ENCODE measurements at regions not wholly inside any gene's neighbourhood (a gene's known extent, or its start where the extent isn't known, plus 50 kb on each side); places are given as distances from the start of the nearest gene placed in this dataset.

- no peaks in the 10 kb centered on the region for H3K36me3 ChIP-seq (ENCODE audit: insufficient read depth, low read length)
- H3K27me3 ChIP-seq (ENCODE audit: insufficient read depth, low read length, poor library complexity, severe bottlenecking) = no peaks in the 10 kb centered on the region
- H3K4me3 ChIP-seq (ENCODE audit: low read length) = no peak overlapping the region
- no peak overlapping the region for H3K27ac Mint-ChIP-seq
- no peaks in the 10 kb centered on the region for H3K27me3 Mint-ChIP-seq
- H3K9me3 Mint-ChIP-seq = peaks cover 1 to 16% (median 14%) of the 10 kb centered on the region in 5 donors
- POLR2A ChIA-PET = no interaction called here
- no peak overlapping the region for H3K4me3 Mint-ChIP-seq
- DNase-seq = no peak
- no peak overlapping the region for H3K27ac ChIP-seq (ENCODE audit: low read depth, low read length)
- CTCF ChIA-PET = no interaction called here
- H3K36me3 Mint-ChIP-seq = no peaks in the 10 kb centered on the region
- H3K4me1 Mint-ChIP-seq = no peaks in the 10 kb centered on the region
- no peaks in the 10 kb centered on the region for H3K4me1 ChIP-seq (ENCODE audit: insufficient read depth, low read length)
- H3K9me3 ChIP-seq (ENCODE audit: low read length) = no peaks in the 10 kb centered on the region
Observed at GRCh38 chr2:78963881-78964280, 61.6 kb upstream of the REG3G start.

- CTCF ChIA-PET = no interaction called here
- Histone ChIP-seq H3K4me1 (ENCODE audit: insufficient read depth, low read length) (no peaks in the 10 kb centered on the region), H3K27ac (ENCODE audit: low read depth, low read length) (no peak overlapping the region), H3K9me3 (ENCODE audit: low read length) (no peaks in the 10 kb centered on the region), H3K4me3 (ENCODE audit: low read length) (no peak overlapping the region), H3K36me3 (ENCODE audit: insufficient read depth, low read length) (no peaks in the 10 kb centered on the region), H3K27me3 (ENCODE audit: insufficient read depth, low read length, poor library complexity, severe bottlenecking) (no peaks in the 10 kb centered on the region)
- POLR2A ChIA-PET = no interaction called here
- Mint-ChIP-seq H3K4me1 (no peaks in the 10 kb centered on the region), H3K9me3 (peaks cover 0 to 12% (median 12%) of the 10 kb centered on the region in 5 donors), H3K27ac (no peak overlapping the region), H3K27me3 (no peaks in the 10 kb centered on the region), H3K36me3 (no peaks in the 10 kb centered on the region), H3K4me3 (no peak overlapping the region)
- DNase-seq = no peak
Observed at GRCh38 chr2:78967294-78967693, 58.2 kb upstream of the REG3G start.

- H3K4me1 Mint-ChIP-seq = no peaks in the 10 kb centered on the region
- no peak overlapping the region for H3K27ac Mint-ChIP-seq
- no peaks in the 10 kb centered on the region for H3K27me3 Mint-ChIP-seq
- Histone ChIP-seq H3K9me3 (ENCODE audit: low read length) (no peaks in the 10 kb centered on the region), H3K27ac (ENCODE audit: low read depth, low read length) (no peak overlapping the region), H3K4me1 (ENCODE audit: insufficient read depth, low read length) (no peaks in the 10 kb centered on the region), H3K27me3 (ENCODE audit: insufficient read depth, low read length, poor library complexity, severe bottlenecking) (no peaks in the 10 kb centered on the region), H3K36me3 (ENCODE audit: insufficient read depth, low read length) (no peaks in the 10 kb centered on the region), H3K4me3 (ENCODE audit: low read length) (no peak overlapping the region)
- ChIA-PET POLR2A (no interaction called here), CTCF (no interaction called here)
- H3K36me3 Mint-ChIP-seq = no peaks in the 10 kb centered on the region
- peaks cover 4 to 10% (median 6%) of the 10 kb centered on the region in 5 donors for H3K9me3 Mint-ChIP-seq
- no peak for DNase-seq
- H3K4me3 Mint-ChIP-seq = no peak overlapping the region
Observed at GRCh38 chr2:78973630-78974029, 51.9 kb upstream of the REG3G start.
